Sigmoid colon (tissue), 3 donors: ENCODE measurements at regions not wholly inside any gene's neighbourhood (a gene's known extent, or its start where the extent isn't known, plus 50 kb on each side); places are given as distances from the start of the nearest gene placed in this dataset.

Experiments
- CTCF ChIP-seq, 4 experiments: fragments of 450-650 bp in 3 of 4; fragments of 200-600 bp in 1 of 4; IDR thresholded peaks; one replicate each; pipeline ENCODE4 v1.5.1; 2016 to 2019; ENCODE audit warnings: antibody characterized with exemption in 4 of 4, mild to moderate bottlenecking in 3 of 4, moderate library complexity in 2 of 4
- POLR2A ChIP-seq, 2 donors: fragments of 450-650 bp; IDR thresholded peaks; one replicate each; pipeline ENCODE4 v1.6.1; 2016; ENCODE audit warnings: antibody characterized with exemption in 2 of 2, mild to moderate bottlenecking in 2 of 2, moderate library complexity in 2 of 2

DNA sequence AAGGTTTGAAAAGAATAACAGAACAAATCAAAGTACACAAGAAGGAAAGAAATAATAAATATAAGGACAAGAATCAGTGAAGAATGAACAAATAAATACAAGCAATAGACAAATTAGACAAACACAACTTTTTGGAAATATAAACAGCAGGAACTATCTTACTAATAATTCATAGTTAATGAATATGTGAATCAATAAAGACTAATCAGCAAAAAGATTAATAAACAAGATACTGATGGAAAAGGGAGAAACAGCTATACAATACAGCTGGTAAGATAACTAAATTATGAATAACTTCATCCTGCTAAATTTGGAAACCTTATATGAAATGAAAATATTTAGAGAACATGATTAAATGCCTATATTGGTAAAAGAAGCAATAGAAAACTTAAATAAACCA, 193.6 kb upstream of the SPRED2 start:
- TF ChIP-seq POLR2A (IDR thresholded peaks at IDR 0.05), result no peak
- no peak for TF ChIP-seq CTCF (IDR thresholded peaks at IDR 0.05)
